ENCODE measurements at regions not wholly inside any gene's neighbourhood (a gene's known extent, or its start where the extent isn't known, plus 50 kb on each side); places are given as distances from the start of the nearest gene placed in this dataset.

DNA sequence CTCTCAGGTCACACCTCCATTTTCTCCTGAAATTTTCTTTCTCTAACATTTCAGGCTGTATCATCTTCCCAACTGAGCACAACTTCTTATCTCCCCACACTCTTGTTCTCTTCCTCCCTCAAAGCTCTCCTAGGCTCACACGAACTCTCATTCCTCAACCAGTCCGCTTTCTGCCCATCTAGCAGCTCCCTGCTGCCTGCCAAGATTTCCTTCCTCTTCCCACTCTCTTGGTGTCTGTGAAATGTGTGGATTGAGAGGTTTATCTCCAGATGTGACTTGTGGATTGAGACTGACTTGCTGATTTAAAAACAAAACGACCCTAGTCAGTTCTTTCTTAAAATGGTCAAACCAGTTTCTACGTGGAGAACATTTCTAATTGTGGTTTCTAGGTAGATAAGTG lies 106.3 kb downstream of the MTNR1B start:
- TF ChIP-seq SIN3A (IDR thresholded peaks at IDR 0.05; ENCODE audit: borderline replicate concordance, insufficient read depth, low read length) (no peak), TAF1 (IDR thresholded peaks at IDR 0.05; ENCODE audit: borderline replicate concordance, insufficient read depth, low read length) (no peak), POLR2AphosphoS5 (IDR thresholded peaks at IDR 0.05; ENCODE audit: low read depth, low read length) (no peak), FOXP2 (optimal IDR thresholded peaks at IDR 0.05; ENCODE audit: borderline replicate concordance, extremely low read depth, extremely low read length, insufficient read depth) (no peak)
- TF ChIP-seq, protein P1, sequence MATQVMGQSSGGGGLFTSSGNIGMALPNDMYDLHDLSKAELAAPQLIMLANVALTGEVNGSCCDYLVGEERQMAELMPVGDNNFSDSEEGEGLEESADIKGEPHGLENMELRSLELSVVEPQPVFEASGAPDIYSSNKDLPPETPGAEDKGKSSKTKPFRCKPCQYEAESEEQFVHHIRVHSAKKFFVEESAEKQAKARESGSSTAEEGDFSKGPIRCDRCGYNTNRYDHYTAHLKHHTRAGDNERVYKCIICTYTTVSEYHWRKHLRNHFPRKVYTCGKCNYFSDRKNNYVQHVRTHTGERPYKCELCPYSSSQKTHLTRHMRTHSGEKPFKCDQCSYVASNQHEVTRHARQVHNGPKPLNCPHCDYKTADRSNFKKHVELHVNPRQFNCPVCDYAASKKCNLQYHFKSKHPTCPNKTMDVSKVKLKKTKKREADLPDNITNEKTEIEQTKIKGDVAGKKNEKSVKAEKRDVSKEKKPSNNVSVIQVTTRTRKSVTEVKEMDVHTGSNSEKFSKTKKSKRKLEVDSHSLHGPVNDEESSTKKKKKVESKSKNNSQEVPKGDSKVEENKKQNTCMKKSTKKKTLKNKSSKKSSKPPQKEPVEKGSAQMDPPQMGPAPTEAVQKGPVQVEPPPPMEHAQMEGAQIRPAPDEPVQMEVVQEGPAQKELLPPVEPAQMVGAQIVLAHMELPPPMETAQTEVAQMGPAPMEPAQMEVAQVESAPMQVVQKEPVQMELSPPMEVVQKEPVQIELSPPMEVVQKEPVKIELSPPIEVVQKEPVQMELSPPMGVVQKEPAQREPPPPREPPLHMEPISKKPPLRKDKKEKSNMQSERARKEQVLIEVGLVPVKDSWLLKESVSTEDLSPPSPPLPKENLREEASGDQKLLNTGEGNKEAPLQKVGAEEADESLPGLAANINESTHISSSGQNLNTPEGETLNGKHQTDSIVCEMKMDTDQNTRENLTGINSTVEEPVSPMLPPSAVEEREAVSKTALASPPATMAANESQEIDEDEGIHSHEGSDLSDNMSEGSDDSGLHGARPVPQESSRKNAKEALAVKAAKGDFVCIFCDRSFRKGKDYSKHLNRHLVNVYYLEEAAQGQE (IDR thresholded peaks at IDR 0.05; ENCODE audit: insufficient read depth in 1 of 2, low read depth in 2 of 2, low read length in 2 of 2): no peak

DNA sequence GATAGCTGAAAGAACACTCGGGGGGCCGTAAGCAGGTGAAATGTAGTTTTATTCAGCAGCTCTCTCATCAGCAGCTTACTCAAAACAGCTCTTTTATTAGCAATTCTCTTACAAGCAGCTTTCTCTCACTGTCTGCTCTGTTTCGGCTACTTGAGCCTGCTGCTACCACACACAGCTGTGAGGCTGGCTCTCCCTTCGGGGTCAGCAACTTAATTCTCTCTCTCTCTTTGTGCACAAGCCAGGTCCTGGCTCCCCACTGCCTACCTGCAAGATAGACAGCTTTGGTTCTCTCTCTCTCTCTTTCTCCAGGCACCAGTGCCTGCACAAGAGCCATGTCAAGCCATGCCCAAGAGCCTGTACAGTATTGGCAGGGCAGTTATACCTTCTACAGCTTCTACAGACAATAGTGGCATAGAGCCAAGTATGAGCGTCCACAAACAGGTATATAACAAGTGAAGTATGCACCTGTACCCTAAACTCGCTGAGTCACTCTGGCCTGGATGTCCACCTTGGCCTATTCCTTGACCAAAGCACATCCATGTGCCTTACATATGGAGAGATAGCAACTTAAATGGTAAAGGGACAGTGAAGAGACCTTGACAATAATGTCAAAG lies 110.8 kb downstream of the MTNR1B start:
- TF ChIP-seq, protein P1 (IDR thresholded peaks at IDR 0.05; ENCODE audit: insufficient read depth in 1 of 2, low read depth in 2 of 2, low read length in 2 of 2): no peak
- TF ChIP-seq FOXP2 (optimal IDR thresholded peaks at IDR 0.05; ENCODE audit: borderline replicate concordance, extremely low read depth, extremely low read length, insufficient read depth): no peak
- no peak for TF ChIP-seq POLR2AphosphoS5 (IDR thresholded peaks at IDR 0.05; ENCODE audit: low read depth, low read length)

- no peak for TF ChIP-seq POLR2AphosphoS5 (IDR thresholded peaks at IDR 0.05; ENCODE audit: low read depth, low read length)
- no peak for TF ChIP-seq FOXP2 (optimal IDR thresholded peaks at IDR 0.05; ENCODE audit: borderline replicate concordance, extremely low read depth, extremely low read length, insufficient read depth)
- TF ChIP-seq, protein P1 (IDR thresholded peaks at IDR 0.05; ENCODE audit: insufficient read depth in 1 of 2, low read depth in 2 of 2, low read length in 2 of 2): no peak
- no peak for TF ChIP-seq TAF1 (IDR thresholded peaks at IDR 0.05; ENCODE audit: borderline replicate concordance, insufficient read depth, low read length)
- no peak for TF ChIP-seq SIN3A (IDR thresholded peaks at IDR 0.05; ENCODE audit: borderline replicate concordance, insufficient read depth, low read length)
Measured at GRCh38 chr11:93081694-93082093, 112.2 kb downstream of the MTNR1B start.

GRCh38 chr11:93082900-93083299 lies 113.4 kb downstream of the MTNR1B start:
- no peak for TF ChIP-seq SIN3A (IDR thresholded peaks at IDR 0.05; ENCODE audit: borderline replicate concordance, insufficient read depth, low read length)
- TF ChIP-seq, protein P1 (IDR thresholded peaks at IDR 0.05; ENCODE audit: insufficient read depth in 1 of 2, low read depth in 2 of 2, low read length in 2 of 2): no peak
- no peak for TF ChIP-seq FOXP2 (optimal IDR thresholded peaks at IDR 0.05; ENCODE audit: borderline replicate concordance, extremely low read depth, extremely low read length, insufficient read depth)
- no peak for TF ChIP-seq POLR2AphosphoS5 (IDR thresholded peaks at IDR 0.05; ENCODE audit: low read depth, low read length)
- TF ChIP-seq TAF1 (IDR thresholded peaks at IDR 0.05; ENCODE audit: borderline replicate concordance, insufficient read depth, low read length): no peak
